ENCODE measurements at regions not wholly inside any gene's neighbourhood (a gene's known extent, or its start where the extent isn't known, plus 50 kb on each side); places are given as distances from the start of the nearest gene placed in this dataset.

DNA sequence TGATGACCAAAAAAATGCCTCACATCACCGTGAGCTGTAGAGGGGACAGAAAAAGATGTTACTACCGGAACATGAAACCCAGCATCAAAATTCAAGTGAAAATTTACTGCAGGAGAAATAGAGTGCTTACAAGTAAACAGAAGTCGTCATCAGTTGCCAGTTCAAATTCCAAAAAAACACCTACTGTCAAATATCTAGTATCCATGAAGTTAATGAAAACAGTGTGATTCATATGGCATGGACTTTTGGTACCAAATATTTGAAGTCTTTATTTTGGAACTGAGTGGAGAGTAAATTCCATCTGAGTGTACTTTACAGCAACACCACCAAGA is 388.9 kb upstream of the SPOCK3 start:
- no peak for DNase-seq
- Histone ChIP-seq H3K27me3 (replicated peaks; ENCODE audit: insufficient read depth) (no peaks in the 10 kb centered on the region), H3K27ac (no peak overlapping the region), H3K9me2 (ENCODE audit: insufficient read depth) (no peaks in the 10 kb centered on the region), H3F3A (ENCODE audit: insufficient read depth) (no peaks in the 10 kb centered on the region), H3K4me1 (ENCODE audit: insufficient read depth) (no peaks in the 10 kb centered on the region), H3K9ac (no peak overlapping the region), H3K9me3 (ENCODE audit: low read depth) (no peaks in the 10 kb centered on the region), H3K4me3 (no peak overlapping the region), H3K4me2 (ENCODE audit: unreplicated experiment) (no peak overlapping the region), H3K79me2 (ENCODE audit: insufficient read depth) (no peaks in the 10 kb centered on the region), H3K36me3 (ENCODE audit: low read depth) (no peaks in the 10 kb centered on the region), H4K20me1 (ENCODE audit: insufficient read depth) (no peaks in the 10 kb centered on the region), H2AFZ (no peak overlapping the region)
- in situ Hi-C loops (cut with MboI): no loop called here
- WGBS, 2 experiments (ENCODE audit: low coverage in 1 of 2, low lambda C conversion rate in 2 of 2, missing lambda C conversion rate in 2 of 2): 24 to 39% methylated on average over 3 of the region's 3 CpGs
- no peak for TF ChIP-seq EZH2phosphoT487 (IDR thresholded peaks at IDR 0.05; ENCODE audit: insufficient read depth, low read depth)
- no peak for TF ChIP-seq EZH2 (IDR thresholded peaks at IDR 0.05; ENCODE audit: insufficient read depth, poor library complexity, severe bottlenecking)

DNA sequence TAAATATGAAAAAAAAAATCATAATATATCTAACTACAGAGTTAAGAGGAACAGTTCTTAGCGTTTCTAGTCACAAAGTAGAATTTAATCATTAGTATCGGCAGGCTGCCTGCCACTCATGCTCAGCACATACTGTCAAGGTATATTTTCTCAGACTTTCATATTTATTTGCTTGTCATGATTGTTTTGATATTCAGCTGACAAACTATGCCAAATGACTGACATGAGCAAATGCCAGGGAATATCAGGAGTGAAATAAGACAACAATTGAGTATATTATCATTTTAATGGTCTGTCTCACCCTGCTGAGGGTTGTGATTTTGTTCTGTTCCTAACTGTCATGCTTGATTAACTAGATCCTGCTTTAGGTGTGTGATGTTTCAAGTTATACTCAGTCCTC is 395.0 kb upstream of the SPOCK3 start:
- no peaks in the 10 kb centered on the region for H3K36me3 ChIP-seq (ENCODE audit: low read depth)
- H3K4me1 ChIP-seq (ENCODE audit: insufficient read depth): no peaks in the 10 kb centered on the region
- no peaks in the 10 kb centered on the region for H4K20me1 ChIP-seq (ENCODE audit: insufficient read depth)
- whole genome bisulfite sequencing, 2 experiments (ENCODE audit: low coverage in 1 of 2, low lambda C conversion rate in 2 of 2, missing lambda C conversion rate in 2 of 2): 22 to 24% methylated on average over 2 of the region's 2 CpGs
- in situ Hi-C loops (cut with MboI): loop anchor here (25.0 kb wide), 1 partner anchor 1467 kb away; no protein-coding TSS in a partner anchor
- DNase-seq: no peak
- no peak overlapping the region for H3K4me2 ChIP-seq (ENCODE audit: unreplicated experiment)
- H2AFZ ChIP-seq: no peak overlapping the region
- no peaks in the 10 kb centered on the region for H3F3A ChIP-seq (ENCODE audit: insufficient read depth)
- H3K9me2 ChIP-seq (ENCODE audit: insufficient read depth): no peaks in the 10 kb centered on the region
- H3K79me2 ChIP-seq (ENCODE audit: insufficient read depth): no peaks in the 10 kb centered on the region
- TF ChIP-seq EZH2 (IDR thresholded peaks at IDR 0.05; ENCODE audit: insufficient read depth, poor library complexity, severe bottlenecking): no peak
- no peak for TF ChIP-seq EZH2phosphoT487 (IDR thresholded peaks at IDR 0.05; ENCODE audit: insufficient read depth, low read depth)
- H3K9me3 ChIP-seq (ENCODE audit: low read depth): no peaks in the 10 kb centered on the region
- H3K4me3 ChIP-seq: no peak overlapping the region
- H3K27me3 ChIP-seq (replicated peaks; ENCODE audit: insufficient read depth): no peaks in the 10 kb centered on the region
- no peak overlapping the region for H3K27ac ChIP-seq
- no peak overlapping the region for H3K9ac ChIP-seq

- Histone ChIP-seq H3K36me3 (ENCODE audit: low read depth) (no peaks in the 10 kb centered on the region), H3K4me1 (ENCODE audit: insufficient read depth) (no peaks in the 10 kb centered on the region), H3K4me2 (ENCODE audit: unreplicated experiment) (no peak overlapping the region), H4K20me1 (ENCODE audit: insufficient read depth) (no peaks in the 10 kb centered on the region), H3K9ac (no peak overlapping the region), H3K27ac (no peak overlapping the region), H3F3A (ENCODE audit: insufficient read depth) (no peaks in the 10 kb centered on the region), H2AFZ (no peak overlapping the region), H3K79me2 (ENCODE audit: insufficient read depth) (no peaks in the 10 kb centered on the region), H3K9me3 (ENCODE audit: low read depth) (no peaks in the 10 kb centered on the region), H3K27me3 (replicated peaks; ENCODE audit: insufficient read depth) (no peaks in the 10 kb centered on the region), H3K9me2 (ENCODE audit: insufficient read depth) (no peaks in the 10 kb centered on the region), H3K4me3 (no peak overlapping the region)
- DNase-seq: no peak
- in situ Hi-C loops (cut with MboI): loop anchor here (25.0 kb wide), 1 partner anchor 1480 kb away; no protein-coding TSS in a partner anchor
- TF ChIP-seq EZH2 (IDR thresholded peaks at IDR 0.05; ENCODE audit: insufficient read depth, poor library complexity, severe bottlenecking) (no peak), EZH2phosphoT487 (IDR thresholded peaks at IDR 0.05; ENCODE audit: insufficient read depth, low read depth) (no peak)
- WGBS, 2 experiments (ENCODE audit: low coverage in 1 of 2, low lambda C conversion rate in 2 of 2, missing lambda C conversion rate in 2 of 2): 9 to 12% methylated on average over 2 of the region's 2 CpGs
Observed at GRCh38 chr4:167642250-167642649, 408.0 kb upstream of the SPOCK3 start.

GRCh38 chr4:167645358-167645757 is 411.1 kb upstream of the SPOCK3 start:
- in situ Hi-C loops (cut with MboI): loop anchor here (25.0 kb wide), 1 partner anchor 1483 kb away; no protein-coding TSS in a partner anchor
- Histone ChIP-seq H3K9me2 (ENCODE audit: insufficient read depth) (no peaks in the 10 kb centered on the region), H3K27ac (no peak overlapping the region), H3K4me1 (ENCODE audit: insufficient read depth) (no peaks in the 10 kb centered on the region), H2AFZ (no peak overlapping the region), H3F3A (ENCODE audit: insufficient read depth) (no peaks in the 10 kb centered on the region), H3K36me3 (ENCODE audit: low read depth) (no peaks in the 10 kb centered on the region), H3K27me3 (replicated peaks; ENCODE audit: insufficient read depth) (no peaks in the 10 kb centered on the region), H4K20me1 (ENCODE audit: insufficient read depth) (no peaks in the 10 kb centered on the region), H3K9ac (no peak overlapping the region), H3K9me3 (ENCODE audit: low read depth) (no peaks in the 10 kb centered on the region), H3K79me2 (ENCODE audit: insufficient read depth) (no peaks in the 10 kb centered on the region), H3K4me3 (no peak overlapping the region), H3K4me2 (ENCODE audit: unreplicated experiment) (no peak overlapping the region)
- no peak for DNase-seq
- TF ChIP-seq EZH2 (IDR thresholded peaks at IDR 0.05; ENCODE audit: insufficient read depth, poor library complexity, severe bottlenecking): no peak
- no peak for TF ChIP-seq EZH2phosphoT487 (IDR thresholded peaks at IDR 0.05; ENCODE audit: insufficient read depth, low read depth)

- TF ChIP-seq EZH2phosphoT487 (IDR thresholded peaks at IDR 0.05; ENCODE audit: insufficient read depth, low read depth) (no peak), EZH2 (IDR thresholded peaks at IDR 0.05; ENCODE audit: insufficient read depth, poor library complexity, severe bottlenecking) (no peak)
- in situ Hi-C loops (cut with MboI): no loop called here
- no peak for DNase-seq
Observed at GRCh38 chr4:167652267-167652666, 418.0 kb upstream of the SPOCK3 start.

More at GRCh38 chr4:167652267-167652666, 418.0 kb upstream of the SPOCK3 start:
- H3K4me2 ChIP-seq (ENCODE audit: unreplicated experiment): no peak overlapping the region
- no peak overlapping the region for H3K27ac ChIP-seq
- H3K4me3 ChIP-seq: no peak overlapping the region
- 16 to 22% methylated on average over 4 of the region's 4 CpGs for WGBS, 2 experiments (ENCODE audit: low coverage in 1 of 2, low lambda C conversion rate in 2 of 2, missing lambda C conversion rate in 2 of 2)
- no peak overlapping the region for H3K9ac ChIP-seq
- H3K4me1 ChIP-seq (ENCODE audit: insufficient read depth): no peaks in the 10 kb centered on the region
- H2AFZ ChIP-seq: no peak overlapping the region
- no peaks in the 10 kb centered on the region for H3F3A ChIP-seq (ENCODE audit: insufficient read depth)
- H3K27me3 ChIP-seq (replicated peaks; ENCODE audit: insufficient read depth): no peaks in the 10 kb centered on the region
- H3K36me3 ChIP-seq (ENCODE audit: low read depth): no peaks in the 10 kb centered on the region
- H3K9me3 ChIP-seq (ENCODE audit: low read depth): no peaks in the 10 kb centered on the region
- H3K79me2 ChIP-seq (ENCODE audit: insufficient read depth): no peaks in the 10 kb centered on the region
- no peaks in the 10 kb centered on the region for H4K20me1 ChIP-seq (ENCODE audit: insufficient read depth)
- H3K9me2 ChIP-seq (ENCODE audit: insufficient read depth): no peaks in the 10 kb centered on the region
